GM19023 (cell line): ENCODE measurements at regions not wholly inside any gene's neighbourhood (a gene's known extent, or its start where the extent isn't known, plus 50 kb on each side); places are given as distances from the start of the nearest gene placed in this dataset.
"Not testable (repeated sequence)": the region's sequence is repeated elsewhere in the genome, so short reads cannot be mapped to it uniquely, and the experiment has no call there.

Experiments
- ATAC-seq: cut with Tn5 transposase; IDR thresholded peaks from one replicate; pipeline ENCODE4 v1.9.1; 2021; ENCODE audit warnings: mild to moderate bottlenecking, moderate library complexity; ENCODE audit not compliant: unreplicated experiment

GRCh38 chr3:6723205-6723604 is 137.7 kb upstream of the GRM7 start:
- ATAC-seq, result no peak

GRCh38 chr3:6726811-6727210 is 134.1 kb upstream of the GRM7 start:
- no peak for ATAC-seq

- ATAC-seq, result no peak
These were observed 128.1 kb upstream of the GRM7 start for GRCh38 chr3:6732807-6733206.

- ATAC-seq, result no peak
These were observed 127.1 kb upstream of the GRM7 start for GRCh38 chr3:6733699-6734394.

GRCh38 chr3:6734395-6734746 is 126.5 kb upstream of the GRM7 start:
- no peak for ATAC-seq

- no peak for ATAC-seq
These were observed 123.9 kb upstream of the GRM7 start for GRCh38 chr3:6736836-6737629.

- ATAC-seq, result no peak
These were observed 123.3 kb upstream of the GRM7 start for GRCh38 chr3:6737630-6738029.

GRCh38 chr3:6739288-6739687 is 121.6 kb upstream of the GRM7 start:
- no peak for ATAC-seq

GRCh38 chr3:6743067-6743720 is 117.7 kb upstream of the GRM7 start:
- no peak for ATAC-seq

- ATAC-seq, result no peak
These were observed 114.5 kb upstream of the GRM7 start for GRCh38 chr3:6746443-6746842.

- no peak for ATAC-seq
These were observed 113.9 kb upstream of the GRM7 start for GRCh38 chr3:6747017-6747416.

- no peak for ATAC-seq
These were observed 110.1 kb upstream of the GRM7 start for GRCh38 chr3:6750782-6751181.

- no peak for ATAC-seq
These were observed 107.4 kb upstream of the GRM7 start for GRCh38 chr3:6753536-6753935.

GRCh38 chr3:6769532-6770396 is 91.2 kb upstream of the GRM7 start:
- ATAC-seq, result not testable (repeated sequence)

GRCh38 chr3:6770397-6770690 is 90.6 kb upstream of the GRM7 start:
- ATAC-seq, result no peak

GRCh38 chr3:6771171-6771570 is 89.7 kb upstream of the GRM7 start:
- no peak for ATAC-seq

- no peak for ATAC-seq
These were observed 81.8 kb upstream of the GRM7 start for GRCh38 chr3:6779140-6779539.

GRCh38 chr3:6781092-6781491 is 79.8 kb upstream of the GRM7 start:
- ATAC-seq, result no peak

GRCh38 chr3:6785726-6786125 is 75.2 kb upstream of the GRM7 start:
- no peak for ATAC-seq

- ATAC-seq, result no peak
These were observed 69.8 kb upstream of the GRM7 start for GRCh38 chr3:6791161-6791560.

- ATAC-seq, result peak; percentile 87
These were observed 61.5 kb upstream of the GRM7 start for GRCh38 chr3:6799264-6799915.
